GM12872 (cell line): ENCODE measurements at regions not wholly inside any gene's neighbourhood (a gene's known extent, or its start where the extent isn't known, plus 50 kb on each side); places are given as distances from the start of the nearest gene placed in this dataset.

Source experiments
- CTCF ChIP-seq: IDR thresholded peaks from 3 replicates; pipeline ENCODE4 v1.5.1; 2011; ENCODE audit warnings: low read depth, mild to moderate bottlenecking, low read length, moderate library complexity; ENCODE audit not compliant: insufficient read depth

- TF ChIP-seq CTCF: no peak
Observed at GRCh38 chr17:54727624-54728023, 173.0 kb upstream of the TOM1L1 start.

- TF ChIP-seq CTCF: no peak
Observed at GRCh38 chr17:54736573-54736972, 164.1 kb upstream of the TOM1L1 start.

GRCh38 chr17:54738496-54738895 is 162.2 kb upstream of the TOM1L1 start:
- no peak for TF ChIP-seq CTCF

- no peak for TF ChIP-seq CTCF
Observed at GRCh38 chr17:54744750-54745149, 155.9 kb upstream of the TOM1L1 start.

GRCh38 chr17:54745239-54745638 is 155.4 kb upstream of the TOM1L1 start:
- TF ChIP-seq CTCF: no peak

- TF ChIP-seq CTCF: no peak
Observed at GRCh38 chr17:54745862-54746261, 154.8 kb upstream of the TOM1L1 start.

GRCh38 chr17:54749157-54749556 is 151.5 kb upstream of the TOM1L1 start:
- no peak for TF ChIP-seq CTCF

GRCh38 chr17:54754560-54754959 is 146.1 kb upstream of the TOM1L1 start:
- peak; percentile 69 for TF ChIP-seq CTCF
